Spleen (tissue), 7 donors: ENCODE measurements at regions not wholly inside any gene's neighbourhood (a gene's known extent, or its start where the extent isn't known, plus 50 kb on each side); places are given as distances from the start of the nearest gene placed in this dataset.

Experiments used
- POLR2AphosphoS5 ChIP-seq, 3 donors: sonication (generic); formaldehyde crosslinking; IDR thresholded peaks; one replicate each; pipeline ENCODE4 v1.5.1; 2017; ENCODE audit warnings: antibody characterized with exemption in 3 of 3
- TF ChIP-seq, protein P1 (sequence below), 11 experiments: fragments of 200-600 bp in 7 of 11; fragments of 450-650 bp in 4 of 11; sonication (generic) in 4 of 11; IDR thresholded peaks in 8 of 11; conservative IDR thresholded peaks in 3 of 11; 1 replicate in 7 of 11; 2 replicates in 4 of 11; pipeline versions ENCODE4 v1.4.0 to v1.8.0; 2016 to 2021; ENCODE audit warnings: antibody characterized with exemption in 11 of 11, inconsistent platforms in 4 of 11, mild to moderate bottlenecking in 1 of 11
- donor health status: DM: no; HTN: no; CAD: no; lungs with moderate emphysema.
- donor health status: DM: no; HTN: no; CAD: no.
- donor health status: DM: no; HTN: no; CAD: no.

DNA sequence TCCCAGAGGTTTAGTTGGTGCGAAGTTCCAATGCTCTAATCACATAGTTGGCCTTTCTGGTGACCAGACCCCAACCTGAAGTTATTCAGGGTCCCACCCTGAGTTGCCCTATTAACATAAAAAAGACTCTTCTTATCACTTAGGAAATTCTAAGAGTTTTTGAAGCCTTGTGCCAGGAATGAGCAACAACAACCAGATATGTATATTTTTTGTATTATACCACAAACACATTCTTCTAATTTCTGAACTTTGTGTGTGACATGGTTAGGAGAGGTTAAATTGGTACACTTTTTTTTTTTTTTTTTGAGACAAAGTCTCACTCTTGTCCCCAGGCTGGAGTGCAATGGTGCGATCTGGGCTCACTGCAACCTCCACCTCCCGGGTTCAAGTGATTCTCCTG, 320.4 kb upstream of the PDE3A start:
- TF ChIP-seq, protein P1, sequence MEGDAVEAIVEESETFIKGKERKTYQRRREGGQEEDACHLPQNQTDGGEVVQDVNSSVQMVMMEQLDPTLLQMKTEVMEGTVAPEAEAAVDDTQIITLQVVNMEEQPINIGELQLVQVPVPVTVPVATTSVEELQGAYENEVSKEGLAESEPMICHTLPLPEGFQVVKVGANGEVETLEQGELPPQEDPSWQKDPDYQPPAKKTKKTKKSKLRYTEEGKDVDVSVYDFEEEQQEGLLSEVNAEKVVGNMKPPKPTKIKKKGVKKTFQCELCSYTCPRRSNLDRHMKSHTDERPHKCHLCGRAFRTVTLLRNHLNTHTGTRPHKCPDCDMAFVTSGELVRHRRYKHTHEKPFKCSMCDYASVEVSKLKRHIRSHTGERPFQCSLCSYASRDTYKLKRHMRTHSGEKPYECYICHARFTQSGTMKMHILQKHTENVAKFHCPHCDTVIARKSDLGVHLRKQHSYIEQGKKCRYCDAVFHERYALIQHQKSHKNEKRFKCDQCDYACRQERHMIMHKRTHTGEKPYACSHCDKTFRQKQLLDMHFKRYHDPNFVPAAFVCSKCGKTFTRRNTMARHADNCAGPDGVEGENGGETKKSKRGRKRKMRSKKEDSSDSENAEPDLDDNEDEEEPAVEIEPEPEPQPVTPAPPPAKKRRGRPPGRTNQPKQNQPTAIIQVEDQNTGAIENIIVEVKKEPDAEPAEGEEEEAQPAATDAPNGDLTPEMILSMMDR (IDR thresholded peaks at IDR 0.05 in 8 of 11, conservative IDR thresholded peaks at IDR 0.05 in 3 of 11) = no peak
- no peak for TF ChIP-seq POLR2AphosphoS5 (IDR thresholded peaks at IDR 0.05)
